ENCODE measurements at regions not wholly inside any gene's neighbourhood (a gene's known extent, or its start where the extent isn't known, plus 50 kb on each side); places are given as distances from the start of the nearest gene placed in this dataset.

DNA sequence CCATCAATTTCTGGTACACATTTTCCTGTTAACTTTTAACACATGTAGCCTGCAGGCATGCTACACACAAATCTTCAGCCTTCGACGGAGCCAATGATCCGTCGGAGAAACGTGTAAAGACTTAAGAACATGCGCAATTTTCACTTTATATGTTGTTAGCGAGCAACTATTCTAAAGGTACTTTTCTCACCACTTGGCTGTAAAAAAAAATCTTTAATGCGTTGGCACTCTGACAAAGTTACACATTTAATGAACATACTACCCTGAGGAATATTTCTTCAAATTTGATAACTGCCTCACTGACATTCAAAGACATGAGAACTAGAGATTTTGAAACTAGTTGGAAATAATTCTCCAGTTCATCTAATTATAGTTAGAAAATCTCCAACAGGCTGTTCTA, 507.5 kb upstream of the SALL1 start:
- no peak overlapping the region for H3K4me2 ChIP-seq (ENCODE audit: insufficient read depth, low read length)
- H3K4me1 ChIP-seq (ENCODE audit: insufficient read depth, low read length), result no peaks in the 10 kb centered on the region
- H3K9me3 ChIP-seq (ENCODE audit: low read depth, low read length), result no peaks in the 10 kb centered on the region
- H3K36me3 ChIP-seq (ENCODE audit: insufficient read depth, low read length), result no peaks in the 10 kb centered on the region
- H3K79me2 ChIP-seq (ENCODE audit: insufficient read depth, low read length), result no peaks in the 10 kb centered on the region
- H2AFZ ChIP-seq (ENCODE audit: low read length), result no peak overlapping the region
- TF ChIP-seq, protein P1, sequence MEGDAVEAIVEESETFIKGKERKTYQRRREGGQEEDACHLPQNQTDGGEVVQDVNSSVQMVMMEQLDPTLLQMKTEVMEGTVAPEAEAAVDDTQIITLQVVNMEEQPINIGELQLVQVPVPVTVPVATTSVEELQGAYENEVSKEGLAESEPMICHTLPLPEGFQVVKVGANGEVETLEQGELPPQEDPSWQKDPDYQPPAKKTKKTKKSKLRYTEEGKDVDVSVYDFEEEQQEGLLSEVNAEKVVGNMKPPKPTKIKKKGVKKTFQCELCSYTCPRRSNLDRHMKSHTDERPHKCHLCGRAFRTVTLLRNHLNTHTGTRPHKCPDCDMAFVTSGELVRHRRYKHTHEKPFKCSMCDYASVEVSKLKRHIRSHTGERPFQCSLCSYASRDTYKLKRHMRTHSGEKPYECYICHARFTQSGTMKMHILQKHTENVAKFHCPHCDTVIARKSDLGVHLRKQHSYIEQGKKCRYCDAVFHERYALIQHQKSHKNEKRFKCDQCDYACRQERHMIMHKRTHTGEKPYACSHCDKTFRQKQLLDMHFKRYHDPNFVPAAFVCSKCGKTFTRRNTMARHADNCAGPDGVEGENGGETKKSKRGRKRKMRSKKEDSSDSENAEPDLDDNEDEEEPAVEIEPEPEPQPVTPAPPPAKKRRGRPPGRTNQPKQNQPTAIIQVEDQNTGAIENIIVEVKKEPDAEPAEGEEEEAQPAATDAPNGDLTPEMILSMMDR (IDR thresholded peaks at IDR 0.05; ENCODE audit: extremely low read depth, low read depth, low read length), result no peak
- no peak overlapping the region for H3K4me3 ChIP-seq (ENCODE audit: insufficient read depth, low read length)
- H4K20me1 ChIP-seq (ENCODE audit: insufficient read depth, low read length), result no peaks in the 10 kb centered on the region
- H3K27me3 ChIP-seq (ENCODE audit: insufficient read depth, low read length), result no peaks in the 10 kb centered on the region
- no peak overlapping the region for H3K27ac ChIP-seq (ENCODE audit: low read depth, low read length)
- DNase-seq (ENCODE audit: insufficient read length, low spot score, missing footprints), result no peak

DNA sequence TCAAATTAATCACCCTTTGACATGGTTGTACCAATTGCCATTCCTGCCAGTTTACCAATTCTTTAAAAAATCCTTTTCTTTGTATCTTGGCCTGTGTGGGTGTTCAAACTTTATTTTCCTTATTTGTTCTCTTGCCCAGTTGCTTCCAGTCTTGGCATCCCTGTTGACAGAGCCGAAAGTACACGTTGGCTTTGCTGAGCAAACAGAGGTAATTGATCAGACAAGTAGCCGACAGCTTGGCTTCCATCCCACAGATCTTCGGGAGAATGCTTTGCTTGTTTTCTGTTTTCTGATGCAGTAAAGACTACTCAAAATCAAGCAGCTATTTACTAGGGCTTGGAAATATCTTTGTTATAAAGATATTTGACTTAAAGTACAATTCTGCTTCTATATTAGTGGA, 506.8 kb upstream of the SALL1 start:
- Histone ChIP-seq H3K36me3 (ENCODE audit: insufficient read depth, low read length) (no peaks in the 10 kb centered on the region), H3K27ac (ENCODE audit: low read depth, low read length) (no peak overlapping the region), H4K20me1 (ENCODE audit: insufficient read depth, low read length) (no peaks in the 10 kb centered on the region), H3K4me3 (ENCODE audit: insufficient read depth, low read length) (no peak overlapping the region), H3K4me2 (ENCODE audit: insufficient read depth, low read length) (no peak overlapping the region), H3K4me1 (ENCODE audit: insufficient read depth, low read length) (no peaks in the 10 kb centered on the region), H2AFZ (ENCODE audit: low read length) (no peak overlapping the region), H3K79me2 (ENCODE audit: insufficient read depth, low read length) (no peaks in the 10 kb centered on the region), H3K27me3 (ENCODE audit: insufficient read depth, low read length) (no peaks in the 10 kb centered on the region), H3K9me3 (ENCODE audit: low read depth, low read length) (no peaks in the 10 kb centered on the region)
- no peak for DNase-seq (ENCODE audit: insufficient read length, low spot score, missing footprints)
- TF ChIP-seq, protein P1 (IDR thresholded peaks at IDR 0.05; ENCODE audit: extremely low read depth, low read depth, low read length), result no peak

DNA sequence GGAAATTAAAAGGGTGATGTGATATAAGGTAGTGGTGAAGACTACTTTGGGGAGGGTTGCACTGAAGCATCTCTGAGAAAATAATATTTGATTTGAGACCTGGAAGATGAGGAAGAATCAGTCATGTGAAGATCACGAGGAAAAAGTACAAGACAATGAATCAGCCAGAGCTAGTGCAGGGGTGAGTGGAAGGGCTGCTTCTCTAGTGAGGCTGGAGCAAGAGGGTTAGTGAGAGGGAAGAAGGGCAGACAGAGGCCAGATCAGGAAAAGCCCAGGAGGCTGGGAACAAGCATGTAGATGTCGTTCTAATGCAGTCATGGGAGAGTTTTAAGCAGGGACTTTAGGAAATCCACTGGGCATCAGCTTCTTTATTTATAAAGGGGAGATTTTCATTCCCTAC, 504.2 kb upstream of the SALL1 start:
- no peak for DNase-seq (ENCODE audit: insufficient read length, low spot score, missing footprints)
- Histone ChIP-seq H3K36me3 (ENCODE audit: insufficient read depth, low read length) (no peaks in the 10 kb centered on the region), H3K79me2 (ENCODE audit: insufficient read depth, low read length) (no peaks in the 10 kb centered on the region), H4K20me1 (ENCODE audit: insufficient read depth, low read length) (no peaks in the 10 kb centered on the region), H3K4me1 (ENCODE audit: insufficient read depth, low read length) (no peaks in the 10 kb centered on the region), H2AFZ (ENCODE audit: low read length) (no peak overlapping the region), H3K4me3 (ENCODE audit: insufficient read depth, low read length) (no peak overlapping the region), H3K9me3 (ENCODE audit: low read depth, low read length) (no peaks in the 10 kb centered on the region), H3K27me3 (ENCODE audit: insufficient read depth, low read length) (no peaks in the 10 kb centered on the region), H3K4me2 (ENCODE audit: insufficient read depth, low read length) (no peak overlapping the region), H3K27ac (ENCODE audit: low read depth, low read length) (no peak overlapping the region)
- TF ChIP-seq, protein P1 (IDR thresholded peaks at IDR 0.05; ENCODE audit: extremely low read depth, low read depth, low read length), result no peak

DNA sequence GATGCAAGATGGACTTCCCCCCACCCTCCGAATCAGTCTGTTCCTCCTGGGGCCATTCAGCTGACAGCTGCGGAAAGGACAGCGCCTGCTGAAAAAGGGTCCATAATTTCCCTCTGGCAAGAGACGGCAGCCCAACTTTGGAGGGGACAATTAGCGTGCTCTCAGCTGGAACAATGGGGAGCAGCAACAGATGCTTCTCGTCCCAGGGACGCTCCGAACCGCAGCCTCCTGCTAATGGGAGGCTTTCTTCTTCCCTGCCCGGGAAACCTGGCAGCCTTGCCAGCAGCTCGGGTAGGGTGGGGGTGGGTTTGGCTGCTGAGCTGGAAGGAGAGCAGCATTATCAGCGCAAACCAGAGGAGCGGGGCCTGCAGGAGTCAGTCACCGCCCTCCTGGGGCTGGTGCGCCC, 500.0 kb upstream of the SALL1 start:
- H3K79me2 ChIP-seq (ENCODE audit: insufficient read depth, low read length), result no peaks in the 10 kb centered on the region

More for the DNA sequence above, 500.0 kb upstream of the SALL1 start:
- Histone ChIP-seq H3K4me2 (ENCODE audit: insufficient read depth, low read length) (no peak overlapping the region), H3K4me1 (ENCODE audit: insufficient read depth, low read length) (no peaks in the 10 kb centered on the region), H4K20me1 (ENCODE audit: insufficient read depth, low read length) (no peaks in the 10 kb centered on the region), H3K9me3 (ENCODE audit: low read depth, low read length) (no peaks in the 10 kb centered on the region), H2AFZ (ENCODE audit: low read length) (no peak overlapping the region), H3K36me3 (ENCODE audit: insufficient read depth, low read length) (no peaks in the 10 kb centered on the region), H3K27me3 (ENCODE audit: insufficient read depth, low read length) (no peaks in the 10 kb centered on the region), H3K4me3 (ENCODE audit: insufficient read depth, low read length) (no peak overlapping the region), H3K27ac (ENCODE audit: low read depth, low read length) (no peak overlapping the region)
- no peak for DNase-seq (ENCODE audit: insufficient read length, low spot score, missing footprints)
- TF ChIP-seq, protein P1 (IDR thresholded peaks at IDR 0.05; ENCODE audit: extremely low read depth, low read depth, low read length), result no peak
